Activated B cell treated with CpG ODN at 0.5 μM for 24 hours (primary cell): ENCODE measurements at regions not wholly inside any gene's neighbourhood (a gene's known extent, or its start where the extent isn't known, plus 50 kb on each side); places are given as distances from the start of the nearest gene placed in this dataset.

Experiments
- ATAC-seq: fragments of 200-7000 bp; cut with Tn5 transposase; one replicate; pipeline ENCODE4 v1.10.0; 2021; ENCODE audit warnings: low read depth, mild to moderate bottlenecking, moderate library complexity
- CTCF ChIA-PET: fragments of 350-600 bp; sonication (Branson Sonifier 250); formaldehyde crosslinking; loops from one replicate; lab custom pipeline; 2021; ENCODE audit warnings: antibody characterized with exemption; lab: Charles Lee
- POLR2A ChIA-PET: fragments of 350-600 bp; sonication (Branson Sonifier 250); formaldehyde crosslinking; loops from one replicate; lab custom pipeline; 2021; ENCODE audit warnings: antibody characterized with exemption; lab: Charles Lee
- DNase-seq: peaks from one replicate; pipeline ENCODE4 v3.0.0; 2022
- H3K27ac Mint-ChIP-seq: one replicate; pipeline ENCODE4 v1.8.0; 2020; ENCODE audit warnings: mixed read lengths
- H3K27me3 Mint-ChIP-seq: one replicate; pipeline ENCODE4 v1.8.0; 2021; ENCODE audit warnings: mixed read lengths
- H3K36me3 Mint-ChIP-seq: one replicate; pipeline ENCODE4 v1.8.0; 2021; ENCODE audit warnings: low read depth, mixed read lengths
- H3K4me1 Mint-ChIP-seq: one replicate; pipeline ENCODE4 v1.8.0; 2021; ENCODE audit warnings: mixed read lengths
- H3K4me3 Mint-ChIP-seq: one replicate; pipeline ENCODE4 v1.8.0; 2020; ENCODE audit warnings: mild to moderate bottlenecking, mixed read lengths
- H3K9me3 Mint-ChIP-seq: one replicate; pipeline ENCODE4 v1.8.0; 2020; ENCODE audit warnings: mixed read lengths
- intact Hi-C: fragments of 100-400 bp; cut with micrococcal nuclease; formaldehyde crosslinking; loops from one replicate; pipeline ENCODE4 v1.15.1; 2024
- TF ChIP-seq, protein P1 (sequence below): fragments of 200-600 bp; IDR thresholded peaks from one replicate; pipeline ENCODE4 v1.8.0; 2022; ENCODE audit warnings: antibody characterized with exemption, mild to moderate bottlenecking

DNA sequence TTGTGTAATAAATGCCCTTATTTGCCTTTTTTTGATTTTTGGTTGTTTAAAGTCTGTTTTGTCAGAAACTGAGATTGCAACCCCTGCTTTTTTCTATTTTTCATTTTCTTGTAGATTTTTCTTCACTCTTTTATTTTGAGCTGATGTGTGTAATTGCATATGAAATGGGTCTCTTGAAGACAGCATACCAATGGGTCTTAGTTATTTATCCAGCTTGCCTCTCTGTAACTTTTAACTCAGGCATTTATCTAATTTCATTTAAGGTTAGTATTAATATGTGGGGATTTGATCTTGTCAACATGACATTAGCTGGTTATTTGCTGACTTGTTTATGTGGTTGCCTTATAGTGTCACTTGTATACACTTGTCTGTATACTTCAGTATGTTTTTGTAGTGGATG lies 378.0 kb downstream of the CPXCR1 start:
- TF ChIP-seq, protein P1, sequence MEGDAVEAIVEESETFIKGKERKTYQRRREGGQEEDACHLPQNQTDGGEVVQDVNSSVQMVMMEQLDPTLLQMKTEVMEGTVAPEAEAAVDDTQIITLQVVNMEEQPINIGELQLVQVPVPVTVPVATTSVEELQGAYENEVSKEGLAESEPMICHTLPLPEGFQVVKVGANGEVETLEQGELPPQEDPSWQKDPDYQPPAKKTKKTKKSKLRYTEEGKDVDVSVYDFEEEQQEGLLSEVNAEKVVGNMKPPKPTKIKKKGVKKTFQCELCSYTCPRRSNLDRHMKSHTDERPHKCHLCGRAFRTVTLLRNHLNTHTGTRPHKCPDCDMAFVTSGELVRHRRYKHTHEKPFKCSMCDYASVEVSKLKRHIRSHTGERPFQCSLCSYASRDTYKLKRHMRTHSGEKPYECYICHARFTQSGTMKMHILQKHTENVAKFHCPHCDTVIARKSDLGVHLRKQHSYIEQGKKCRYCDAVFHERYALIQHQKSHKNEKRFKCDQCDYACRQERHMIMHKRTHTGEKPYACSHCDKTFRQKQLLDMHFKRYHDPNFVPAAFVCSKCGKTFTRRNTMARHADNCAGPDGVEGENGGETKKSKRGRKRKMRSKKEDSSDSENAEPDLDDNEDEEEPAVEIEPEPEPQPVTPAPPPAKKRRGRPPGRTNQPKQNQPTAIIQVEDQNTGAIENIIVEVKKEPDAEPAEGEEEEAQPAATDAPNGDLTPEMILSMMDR, result no peak
- Mint-ChIP-seq H3K27me3 (no peaks in the 10 kb centered on the region), H3K36me3 (no peaks in the 10 kb centered on the region), H3K4me3 (no peak overlapping the region), H3K9me3 (peaks cover 8% of the 10 kb centered on the region), H3K27ac (no peak overlapping the region), H3K4me1 (no peaks in the 10 kb centered on the region)
- ATAC-seq (no peak), DNase-seq (no peak)
- intact Hi-C loops, result no loop called here
- POLR2A ChIA-PET, result no interaction called here
- CTCF ChIA-PET, result no interaction called here
